Central memory CD8-positive, alpha-beta T cell (primary cell): ENCODE measurements at regions not wholly inside any gene's neighbourhood (a gene's known extent, or its start where the extent isn't known, plus 50 kb on each side); places are given as distances from the start of the nearest gene placed in this dataset.
"Not testable (repeated sequence)": the region's sequence is repeated elsewhere in the genome, so short reads cannot be mapped to it uniquely, and the experiment has no call there.

Source experiments
- ATAC-seq: fragments of 150-1000 bp; cut with Tn5 transposase; replicated peaks from 2 replicates; pipeline ENCODE4 v1.10.0; 2022; ENCODE audit warnings: mild to moderate bottlenecking, moderate FRiP score, moderate number of reproducible peaks; ENCODE audit not compliant: poor library complexity, severe bottlenecking; ENCODE audit errors: extremely low read depth
- DNase-seq, 2 donors: peaks; one replicate each; pipeline ENCODE4 v3.0.0; 2021; ENCODE audit warnings: low spot score in 2 of 2
- H3K27ac Mint-ChIP-seq: one replicate; pipeline ENCODE4 v1.8.0; 2022; ENCODE audit warnings: low read depth, mild to moderate bottlenecking, moderate library complexity, mixed read lengths
- H3K27me3 Mint-ChIP-seq: one replicate; pipeline ENCODE4 v1.8.0; 2022; ENCODE audit warnings: mixed read lengths
- H3K36me3 Mint-ChIP-seq: one replicate; pipeline ENCODE4 v1.8.0; 2022; ENCODE audit warnings: mild to moderate bottlenecking, moderate library complexity, mixed read lengths; ENCODE audit not compliant: insufficient read depth
- H3K4me1 Mint-ChIP-seq: one replicate; pipeline ENCODE4 v1.8.0; 2022; ENCODE audit warnings: mixed read lengths
- H3K4me3 Mint-ChIP-seq: one replicate; pipeline ENCODE4 v1.8.0; 2022; ENCODE audit warnings: mild to moderate bottlenecking, moderate library complexity, mixed read lengths
- H3K9me3 Mint-ChIP-seq: one replicate; pipeline ENCODE4 v1.8.0; 2022; ENCODE audit warnings: mixed read lengths

DNA sequence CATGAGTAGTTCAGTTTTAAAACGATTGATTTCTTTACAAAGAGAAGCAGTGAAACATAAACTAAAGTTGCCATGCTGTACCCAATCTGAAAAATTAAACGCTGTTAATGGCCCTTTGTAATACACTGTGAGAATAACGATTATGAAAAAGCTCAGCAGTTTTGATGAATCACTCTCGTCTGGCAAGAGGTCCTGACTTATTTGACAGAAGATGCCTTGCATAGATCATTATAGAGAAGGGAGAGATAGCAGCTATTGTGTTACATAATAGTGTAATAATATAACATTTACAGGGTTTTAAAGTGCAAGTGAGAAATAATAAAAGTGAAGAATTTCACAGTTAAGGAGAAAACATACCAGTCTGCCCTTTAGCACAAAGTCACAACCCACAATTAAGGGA is 361.5 kb upstream of the CDH10 start:
- ATAC-seq (no peak), DNase-seq (no peak)
- Mint-ChIP-seq H3K9me3 (peaks cover 19% of the 10 kb centered on the region), H3K4me1 (no peaks in the 10 kb centered on the region), H3K27me3 (no peaks in the 10 kb centered on the region), H3K27ac (no peak overlapping the region), H3K4me3 (no peak overlapping the region), H3K36me3 (peaks cover 2% of the 10 kb centered on the region)

GRCh38 chr5:25005431-25005830 is 360.7 kb upstream of the CDH10 start:
- DNase-seq (no peak), ATAC-seq (no peak)
- Mint-ChIP-seq H3K27me3 (no peaks in the 10 kb centered on the region), H3K9me3 (peaks cover 16% of the 10 kb centered on the region), H3K4me1 (no peaks in the 10 kb centered on the region), H3K4me3 (no peak overlapping the region), H3K36me3 (peaks cover under 1% of the 10 kb centered on the region), H3K27ac (no peak overlapping the region)

DNA sequence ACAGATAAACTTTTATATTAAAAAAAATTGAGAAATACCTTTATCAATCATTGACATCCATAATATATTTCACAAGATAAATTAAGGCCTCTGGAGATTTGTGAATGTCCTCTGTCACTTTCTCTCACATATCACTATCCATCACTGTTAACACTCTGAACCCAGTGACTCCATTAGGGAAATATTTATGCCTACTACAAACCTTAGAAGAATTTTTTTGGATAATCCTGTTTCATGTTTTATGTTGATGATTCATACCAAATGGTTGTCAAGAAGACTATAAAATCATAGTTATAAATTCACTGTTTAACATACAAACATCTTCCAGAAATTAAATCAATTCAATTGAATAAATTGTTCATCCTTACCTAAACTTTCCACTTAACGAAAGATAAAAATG is 357.6 kb upstream of the CDH10 start:
- no peak for DNase-seq

GRCh38 chr5:24999732-25000131 is 355.0 kb upstream of the CDH10 start:
- DNase-seq: no peak
- H3K27me3 Mint-ChIP-seq: no peaks in the 10 kb centered on the region
- no peak overlapping the region for H3K4me3 Mint-ChIP-seq
- no peak for ATAC-seq
- peaks cover 2% of the 10 kb centered on the region for H3K36me3 Mint-ChIP-seq
- H3K27ac Mint-ChIP-seq: no peak overlapping the region
- H3K4me1 Mint-ChIP-seq: no peaks in the 10 kb centered on the region
- H3K9me3 Mint-ChIP-seq: peaks cover 35% of the 10 kb centered on the region

More for the DNA sequence above, 357.6 kb upstream of the CDH10 start:
- Mint-ChIP-seq H3K9me3 (peaks cover 26% of the 10 kb centered on the region), H3K4me3 (no peak overlapping the region), H3K4me1 (no peaks in the 10 kb centered on the region), H3K36me3 (no peaks in the 10 kb centered on the region), H3K27me3 (no peaks in the 10 kb centered on the region), H3K27ac (no peak overlapping the region)
- ATAC-seq: no peak

- no peaks in the 10 kb centered on the region for H3K27me3 Mint-ChIP-seq
- peaks cover 34% of the 10 kb centered on the region for H3K9me3 Mint-ChIP-seq
- H3K36me3 Mint-ChIP-seq: peaks cover 2% of the 10 kb centered on the region
- no peak overlapping the region for H3K27ac Mint-ChIP-seq
- H3K4me3 Mint-ChIP-seq: no peak overlapping the region
- DNase-seq (no peak), ATAC-seq (no peak)
- no peaks in the 10 kb centered on the region for H3K4me1 Mint-ChIP-seq
Measured at GRCh38 chr5:24998641-24999040, 353.9 kb upstream of the CDH10 start.

- H3K36me3 Mint-ChIP-seq: no peaks in the 10 kb centered on the region
- H3K27me3 Mint-ChIP-seq: no peaks in the 10 kb centered on the region
- ATAC-seq (no peak), DNase-seq (no peak)
- H3K4me1 Mint-ChIP-seq: no peaks in the 10 kb centered on the region
- no peak overlapping the region for H3K27ac Mint-ChIP-seq
- H3K9me3 Mint-ChIP-seq: no peaks in the 10 kb centered on the region
- H3K4me3 Mint-ChIP-seq: no peak overlapping the region
Measured at GRCh38 chr5:24986326-24986725, 341.5 kb upstream of the CDH10 start.

- H3K27ac Mint-ChIP-seq, H3K4me1 Mint-ChIP-seq, ATAC-seq, H3K27me3 Mint-ChIP-seq, DNase-seq, H3K36me3 Mint-ChIP-seq, H3K4me3 Mint-ChIP-seq: not testable (repeated sequence)
- peaks cover 12% of the 10 kb centered on the region for H3K9me3 Mint-ChIP-seq
Measured at GRCh38 chr5:24978552-24978951, 333.8 kb upstream of the CDH10 start.

DNA sequence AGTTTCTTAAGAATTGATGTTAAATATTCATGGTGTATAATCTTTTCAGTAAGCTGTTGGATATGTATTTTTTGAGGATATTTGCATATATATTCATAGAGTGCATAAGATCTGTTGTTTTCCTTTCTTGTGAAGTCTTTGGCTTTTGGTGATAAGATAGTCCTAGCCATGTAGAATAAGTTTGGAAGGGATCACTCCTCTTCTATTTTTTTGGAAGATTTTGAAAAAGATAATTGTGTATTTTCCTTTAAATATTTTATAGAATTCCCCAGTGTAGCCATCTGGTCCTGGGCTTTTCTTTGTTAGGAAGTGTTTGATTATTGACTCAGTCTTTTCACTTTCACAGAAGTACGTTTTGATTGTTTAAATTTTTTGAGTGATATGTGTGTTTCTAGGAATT is 318.8 kb upstream of the CDH10 start:
- no peak for DNase-seq
- H3K4me1 Mint-ChIP-seq: no peaks in the 10 kb centered on the region
- H3K36me3 Mint-ChIP-seq: no peaks in the 10 kb centered on the region
- peaks cover 6% of the 10 kb centered on the region for H3K9me3 Mint-ChIP-seq
- H3K27me3 Mint-ChIP-seq: no peaks in the 10 kb centered on the region
- no peak for ATAC-seq
- no peak overlapping the region for H3K4me3 Mint-ChIP-seq
- H3K27ac Mint-ChIP-seq: no peak overlapping the region

GRCh38 chr5:24923400-24923799 is 278.6 kb upstream of the CDH10 start:
- Mint-ChIP-seq H3K9me3 (peaks cover 35% of the 10 kb centered on the region), H3K27me3 (no peaks in the 10 kb centered on the region), H3K27ac (no peak overlapping the region), H3K4me3 (no peak overlapping the region), H3K4me1 (no peaks in the 10 kb centered on the region), H3K36me3 (no peaks in the 10 kb centered on the region)
- no peak for DNase-seq
- ATAC-seq: no peak

DNA sequence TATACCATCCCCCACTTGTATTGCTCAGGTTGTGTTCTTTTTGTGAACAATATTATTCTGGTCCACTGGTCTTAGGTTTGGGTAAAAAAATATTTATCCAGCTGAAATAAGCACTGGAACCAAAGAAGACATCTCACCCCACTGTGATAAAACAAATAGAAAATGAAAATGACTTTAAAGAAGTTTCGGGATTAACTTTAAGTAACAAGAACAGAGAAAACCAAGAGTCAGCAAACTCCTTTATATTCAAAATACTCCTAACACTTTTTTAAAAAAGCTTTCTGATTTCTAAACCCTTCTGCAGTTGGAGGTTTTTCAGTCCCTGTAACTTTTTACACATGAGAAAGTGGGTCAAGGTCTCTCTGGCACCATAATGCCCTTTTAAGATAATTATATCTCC is 273.9 kb upstream of the CDH10 start:
- no peaks in the 10 kb centered on the region for H3K36me3 Mint-ChIP-seq
- no peak overlapping the region for H3K4me3 Mint-ChIP-seq
- no peaks in the 10 kb centered on the region for H3K27me3 Mint-ChIP-seq
- DNase-seq: no peak
- no peak overlapping the region for H3K27ac Mint-ChIP-seq
- no peaks in the 10 kb centered on the region for H3K4me1 Mint-ChIP-seq
- peaks cover 21% of the 10 kb centered on the region for H3K9me3 Mint-ChIP-seq
- no peak for ATAC-seq

- Mint-ChIP-seq H3K36me3 (no peaks in the 10 kb centered on the region), H3K9me3 (peaks cover 20% of the 10 kb centered on the region), H3K4me3 (no peak overlapping the region), H3K27ac (no peak overlapping the region), H3K4me1 (no peaks in the 10 kb centered on the region), H3K27me3 (no peaks in the 10 kb centered on the region)
- DNase-seq: no peak
- no peak for ATAC-seq
Measured at GRCh38 chr5:24916863-24917262, 272.1 kb upstream of the CDH10 start.

GRCh38 chr5:24909210-24909609 is 264.4 kb upstream of the CDH10 start:
- Mint-ChIP-seq H3K4me3 (no peak overlapping the region), H3K27me3 (no peaks in the 10 kb centered on the region)

GRCh38 chr5:24906689-24907088 is 261.9 kb upstream of the CDH10 start:
- ATAC-seq (no peak), DNase-seq (no peak)
- H3K4me3 Mint-ChIP-seq: no peak overlapping the region
- no peaks in the 10 kb centered on the region for H3K4me1 Mint-ChIP-seq
- no peaks in the 10 kb centered on the region for H3K9me3 Mint-ChIP-seq
- no peak overlapping the region for H3K27ac Mint-ChIP-seq
- no peaks in the 10 kb centered on the region for H3K36me3 Mint-ChIP-seq
- no peaks in the 10 kb centered on the region for H3K27me3 Mint-ChIP-seq

More at GRCh38 chr5:24909210-24909609, 264.4 kb upstream of the CDH10 start:
- no peaks in the 10 kb centered on the region for H3K36me3 Mint-ChIP-seq
- peaks cover 6% of the 10 kb centered on the region for H3K9me3 Mint-ChIP-seq
- no peaks in the 10 kb centered on the region for H3K4me1 Mint-ChIP-seq
- DNase-seq (no peak), ATAC-seq (no peak)
- no peak overlapping the region for H3K27ac Mint-ChIP-seq

DNA sequence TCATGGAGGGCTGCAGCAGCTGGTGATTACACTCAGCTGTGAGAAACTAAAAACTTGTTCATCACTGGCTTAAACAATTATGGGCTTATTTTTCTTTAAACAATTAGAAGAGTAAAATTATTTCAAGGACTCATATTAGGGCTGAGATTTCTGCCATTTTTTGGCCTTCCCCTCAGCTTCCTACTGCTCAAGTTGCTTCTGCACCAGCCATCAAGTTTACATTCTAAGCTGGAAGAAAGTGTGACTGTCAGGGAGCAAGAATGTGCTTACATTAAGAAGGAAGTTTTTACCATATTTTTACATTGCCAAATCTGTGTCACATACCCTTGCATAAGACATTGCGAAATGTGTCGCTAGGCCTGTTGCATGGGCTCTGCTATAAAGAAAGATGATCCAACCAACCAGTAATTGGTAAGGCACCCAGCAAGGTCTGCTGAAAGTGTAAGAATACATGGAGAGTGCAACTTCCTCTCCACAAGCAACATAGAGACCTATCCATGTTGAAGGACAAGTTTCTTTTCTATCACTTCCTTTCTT is 260.3 kb upstream of the CDH10 start:
- Mint-ChIP-seq H3K36me3 (no peaks in the 10 kb centered on the region), H3K9me3 (no peaks in the 10 kb centered on the region), H3K4me1 (no peaks in the 10 kb centered on the region), H3K27me3 (no peaks in the 10 kb centered on the region), H3K4me3 (no peak overlapping the region), H3K27ac (no peak overlapping the region)
- DNase-seq: no peak
- ATAC-seq: no peak
